Mesendoderm (in vitro differentiated cells): ENCODE measurements at regions not wholly inside any gene's neighbourhood (a gene's known extent, or its start where the extent isn't known, plus 50 kb on each side); places are given as distances from the start of the nearest gene placed in this dataset.

Experiments
- DNase-seq: peaks from one replicate; pipeline ENCODE4 v3.0.0; 2013
- H2AK5ac ChIP-seq: 2 replicates; pipeline ENCODE4 v1.6.1; 2013; ENCODE audit warnings: low read length, inconsistent platforms
- H2BK120ac ChIP-seq: 2 replicates; pipeline ENCODE4 v1.6.1; 2013; ENCODE audit warnings: low read depth, mild to moderate bottlenecking, low read length, moderate library complexity, mixed read lengths
- H2BK15ac ChIP-seq: replicated peaks from 2 replicates; pipeline ENCODE4 v1.6.1; 2013; ENCODE audit warnings: low read depth, mild to moderate bottlenecking, moderate library complexity
- H2BK5ac ChIP-seq: 2 replicates; pipeline ENCODE4 v1.6.1; 2013; ENCODE audit warnings: low read length, inconsistent platforms
- H3K18ac ChIP-seq: 2 replicates; pipeline ENCODE4 v1.6.1; 2013; ENCODE audit warnings: mild to moderate bottlenecking, low read length, mixed read lengths
- H3K23ac ChIP-seq: one replicate; pipeline ENCODE4 v1.6.1; 2013; ENCODE audit warnings: low read length
- H3K27ac ChIP-seq: 2 replicates; pipeline ENCODE4 v1.5.1; 2013; ENCODE audit warnings: low read depth, mild to moderate bottlenecking, inconsistent platforms, low read length, moderate library complexity
- H3K27me3 ChIP-seq: 2 replicates; pipeline ENCODE4 v1.6.1; 2013; ENCODE audit warnings: low read length, control low read depth, mild to moderate bottlenecking, inconsistent platforms; ENCODE audit not compliant: insufficient read depth, poor library complexity
- H3K36me3 ChIP-seq: 2 replicates; pipeline ENCODE4 v1.6.1; 2013; ENCODE audit warnings: low read length, inconsistent platforms; ENCODE audit not compliant: control insufficient read depth, insufficient read depth
- H3K4ac ChIP-seq: one replicate; pipeline ENCODE4 v1.6.1; 2013; ENCODE audit warnings: low read depth, mild to moderate bottlenecking, low read length, moderate library complexity
- H3K4me1 ChIP-seq: 2 replicates; pipeline ENCODE4 v1.6.1; 2013; ENCODE audit warnings: low read depth, low read length, inconsistent platforms; ENCODE audit not compliant: control insufficient read depth
- H3K4me2 ChIP-seq: 2 replicates; pipeline ENCODE4 v1.6.1; 2013; ENCODE audit warnings: low read length
- H3K4me3 ChIP-seq: 2 replicates; pipeline ENCODE4 v1.5.1; 2013; ENCODE audit warnings: mild to moderate bottlenecking, low read length
- H3K56ac ChIP-seq: one replicate; pipeline ENCODE4 v1.6.1; 2013; ENCODE audit warnings: low read length
- H3K79me1 ChIP-seq: 2 replicates; pipeline ENCODE4 v1.6.1; 2013; ENCODE audit warnings: low read length, inconsistent platforms
- H3K79me2 ChIP-seq: 2 replicates; pipeline ENCODE4 v1.6.1; 2013; ENCODE audit warnings: mild to moderate bottlenecking, low read length; ENCODE audit not compliant: control insufficient read depth, insufficient read depth
- H3K9ac ChIP-seq: 2 replicates; pipeline ENCODE4 v1.6.1; 2013; ENCODE audit warnings: low read length, inconsistent platforms
- H4K5ac ChIP-seq: one replicate; pipeline ENCODE4 v1.6.1; 2013; ENCODE audit warnings: low read length
- H4K8ac ChIP-seq: one replicate; pipeline ENCODE4 v1.6.1; 2013; ENCODE audit warnings: low read depth, mild to moderate bottlenecking, control low read depth, low read length, moderate library complexity
- WGBS: extraction: QIAGEN DNeasy Blood & Tissue Kit; methylation state at CpG from one replicate; pipeline ENCODE4 v1.1.7; 2013; ENCODE audit warnings: low lambda C conversion rate, missing lambda C conversion rate; ENCODE audit not compliant: insufficient coverage; ENCODE audit errors: extremely low coverage; 5-methylcytosine and 5-hydroxymethylcytosine counted together

DNA sequence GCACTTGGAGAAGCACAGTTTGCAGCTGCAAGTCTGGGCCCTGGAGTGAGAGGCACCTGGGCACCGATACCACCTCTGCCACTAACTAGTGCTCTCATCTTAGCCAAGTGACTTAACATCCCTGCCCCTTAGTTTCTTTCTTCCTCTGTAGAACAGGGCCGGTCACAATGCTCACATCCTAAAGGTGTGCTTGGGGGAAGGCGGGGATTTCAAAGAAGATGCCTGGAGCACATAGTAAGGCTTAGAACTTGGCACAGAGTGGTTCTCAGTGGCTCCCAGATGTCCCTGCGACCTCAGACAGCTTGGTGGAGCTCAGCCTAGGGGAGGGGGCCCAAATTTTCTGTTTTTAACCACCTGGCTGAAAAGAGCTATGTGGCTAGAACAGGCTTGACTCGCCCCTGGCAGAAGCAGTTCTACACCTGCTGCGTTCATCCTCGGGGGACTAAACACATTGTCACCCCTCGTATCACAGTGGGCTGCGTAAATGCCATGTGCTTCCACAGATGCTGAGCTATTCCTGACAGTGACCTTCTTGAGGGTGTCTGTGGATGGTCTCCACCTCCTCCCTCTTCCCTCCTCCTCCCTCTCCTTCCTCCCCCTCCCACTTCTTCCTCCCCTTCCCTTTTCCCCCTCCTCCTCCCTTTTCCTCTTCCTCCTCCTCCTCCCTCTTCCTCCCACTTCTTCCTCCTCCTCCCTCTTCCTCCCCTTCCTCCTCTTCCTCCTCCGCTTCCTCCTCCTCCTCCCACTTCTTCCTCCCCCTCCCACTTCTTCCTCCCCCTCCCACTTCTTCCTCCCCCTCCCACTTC is 112.1 kb downstream of the PHETA1 start:
- no peaks in the 10 kb centered on the region for H3K4me1 ChIP-seq
- no peak overlapping the region for H2BK5ac ChIP-seq
- H3K27ac ChIP-seq = no peak overlapping the region
- no peak overlapping the region for H3K56ac ChIP-seq
- H3K4ac ChIP-seq = no peak overlapping the region
- H2BK15ac ChIP-seq = no peak overlapping the region
- no peak for DNase-seq
- no peak overlapping the region for H3K9ac ChIP-seq
- WGBS = 100% methylated on average over 1 of the region's 10 CpGs
- H3K4me3 ChIP-seq = no peak overlapping the region
- no peak overlapping the region for H2AK5ac ChIP-seq
- no peaks in the 10 kb centered on the region for H3K79me1 ChIP-seq
- no peaks in the 10 kb centered on the region for H3K79me2 ChIP-seq
- H3K23ac ChIP-seq = no peak overlapping the region
- H4K8ac ChIP-seq = no peak overlapping the region
- H3K36me3 ChIP-seq = no peaks in the 10 kb centered on the region
- H3K4me2 ChIP-seq = no peak overlapping the region
- H3K18ac ChIP-seq = no peak overlapping the region
- H4K5ac ChIP-seq = no peak overlapping the region
- no peak overlapping the region for H2BK120ac ChIP-seq
- H3K27me3 ChIP-seq = no peaks in the 10 kb centered on the region

GRCh38 chr12:111255261-111255660 is 113.6 kb downstream of the PHETA1 start:
- Histone ChIP-seq H3K4me1 (no peaks in the 10 kb centered on the region), H3K23ac (no peak overlapping the region), H2AK5ac (no peak overlapping the region), H3K27ac (no peak overlapping the region), H3K79me2 (no peaks in the 10 kb centered on the region), H4K5ac (no peak overlapping the region), H3K27me3 (no peaks in the 10 kb centered on the region), H3K4me2 (no peak overlapping the region), H3K18ac (no peak overlapping the region), H2BK5ac (no peak overlapping the region), H4K8ac (no peak overlapping the region), H3K56ac (no peak overlapping the region), H3K4me3 (no peak overlapping the region), H3K36me3 (no peaks in the 10 kb centered on the region), H3K79me1 (no peaks in the 10 kb centered on the region), H3K4ac (no peak overlapping the region), H3K9ac (no peak overlapping the region), H2BK15ac (no peak overlapping the region), H2BK120ac (no peak overlapping the region)
- DNase-seq = no peak
- WGBS = no CpG with 5 or more reads among the region's 7 CpGs

- no peaks in the 10 kb centered on the region for H3K79me1 ChIP-seq
- no CpG with 5 or more reads among the region's 3 CpGs for WGBS
- DNase-seq = no peak
These were observed 114.8 kb downstream of the PHETA1 start for GRCh38 chr12:111254106-111254505.

GRCh38 chr12:111253213-111253612 is 115.7 kb downstream of the PHETA1 start:
- no peak overlapping the region for H4K8ac ChIP-seq
- H3K4me3 ChIP-seq = no peak overlapping the region
- H3K4me1 ChIP-seq = no peaks in the 10 kb centered on the region
- no peaks in the 10 kb centered on the region for H3K79me1 ChIP-seq
- no peak overlapping the region for H3K18ac ChIP-seq
- WGBS = no CpG with 5 or more reads among the region's 12 CpGs
- no peak for DNase-seq
- no peak overlapping the region for H2BK5ac ChIP-seq
- no peaks in the 10 kb centered on the region for H3K79me2 ChIP-seq
- H3K4me2 ChIP-seq = no peak overlapping the region
- no peak overlapping the region for H4K5ac ChIP-seq
- H2BK15ac ChIP-seq = no peak overlapping the region
- H3K9ac ChIP-seq = no peak overlapping the region
- no peak overlapping the region for H2BK120ac ChIP-seq
- no peak overlapping the region for H3K23ac ChIP-seq
- H3K27ac ChIP-seq = no peak overlapping the region
- H3K27me3 ChIP-seq = no peaks in the 10 kb centered on the region
- no peak overlapping the region for H3K56ac ChIP-seq
- H2AK5ac ChIP-seq = no peak overlapping the region
- H3K36me3 ChIP-seq = no peaks in the 10 kb centered on the region
- H3K4ac ChIP-seq = no peak overlapping the region

More at GRCh38 chr12:111254106-111254505, 114.8 kb downstream of the PHETA1 start:
- no peak overlapping the region for H4K8ac ChIP-seq
- no peak overlapping the region for H3K9ac ChIP-seq
- H3K27ac ChIP-seq = no peak overlapping the region
- H3K4me1 ChIP-seq = no peaks in the 10 kb centered on the region
- no peaks in the 10 kb centered on the region for H3K36me3 ChIP-seq
- H2BK120ac ChIP-seq = no peak overlapping the region
- H2BK5ac ChIP-seq = no peak overlapping the region
- no peaks in the 10 kb centered on the region for H3K79me2 ChIP-seq
- H2BK15ac ChIP-seq = no peak overlapping the region
- H3K23ac ChIP-seq = no peak overlapping the region
- no peak overlapping the region for H4K5ac ChIP-seq
- H2AK5ac ChIP-seq = no peak overlapping the region
- no peaks in the 10 kb centered on the region for H3K27me3 ChIP-seq
- no peak overlapping the region for H3K56ac ChIP-seq
- H3K18ac ChIP-seq = no peak overlapping the region
- H3K4me3 ChIP-seq = no peak overlapping the region
- no peak overlapping the region for H3K4me2 ChIP-seq
- H3K4ac ChIP-seq = no peak overlapping the region

- Histone ChIP-seq H3K18ac (no peak overlapping the region), H3K4me2 (no peak overlapping the region), H2BK120ac (no peak overlapping the region), H4K8ac (no peak overlapping the region), H2BK15ac (no peak overlapping the region), H3K36me3 (no peaks in the 10 kb centered on the region), H4K5ac (no peak overlapping the region), H3K27ac (no peak overlapping the region), H3K79me2 (no peaks in the 10 kb centered on the region), H3K4ac (no peak overlapping the region), H2AK5ac (no peak overlapping the region), H2BK5ac (no peak overlapping the region), H3K79me1 (no peaks in the 10 kb centered on the region), H3K56ac (no peak overlapping the region), H3K4me1 (no peaks in the 10 kb centered on the region), H3K27me3 (no peaks in the 10 kb centered on the region), H3K9ac (no peak overlapping the region), H3K4me3 (no peak overlapping the region), H3K23ac (no peak overlapping the region)
- no CpG with 5 or more reads among the region's 7 CpGs for WGBS
- no peak for DNase-seq
These were observed 117.1 kb downstream of the PHETA1 start for GRCh38 chr12:111251787-111252186.
